SK-N-SH (cell line): ENCODE measurements at regions not wholly inside any gene's neighbourhood (a gene's known extent, or its start where the extent isn't known, plus 50 kb on each side); places are given as distances from the start of the nearest gene placed in this dataset.

Experiments
- CTCF ChIA-PET: fragments of 300-600, 350-600 bp; formaldehyde crosslinking; extraction: SDS; loops from one replicate; lab custom pipeline; 2021; lab: Yijun Ruan, JAX
- POLR2A ChIA-PET: fragments of 350-600 bp; sonication (Branson Sonifier 250); formaldehyde crosslinking; extraction: SDS; loops from one replicate; lab custom pipeline; 2020; ENCODE audit warnings: antibody characterized with exemption, inconsistent platforms; lab: Yijun Ruan, JAX
- DNase-seq: peaks from one replicate; pipeline ENCODE4 v3.0.0; 2012
- H2AFZ ChIP-seq: fragments of 200-600 bp; sonication (generic); 2 replicates; pipeline ENCODE4 v1.8.1; 2016; ENCODE audit warnings: antibody characterized with exemption, mild to moderate bottlenecking, low read depth
- H3F3A ChIP-seq: fragments of 200-600 bp; sonication (generic); replicated peaks from 2 replicates; pipeline ENCODE3; 2016; ENCODE audit warnings: antibody characterized with exemption, mild to moderate bottlenecking; ENCODE audit not compliant: insufficient read depth
- H3K27ac ChIP-seq, 2 experiments: fragments of 200-500 bp in 1 of 2; fragments of 200-600 bp in 1 of 2; sonication (Bioruptor generic) in 1 of 2; sonication (generic), shearing (Covaris generic) in 1 of 2; 2 replicates each; pipeline versions ENCODE4 v1.5.1 to v1.6.1; 2014 to 2016; ENCODE audit warnings: low read depth in 2 of 2, inconsistent platforms in 1 of 2, low read length in 1 of 2, mild to moderate bottlenecking in 1 of 2, mixed read lengths in 1 of 2
- H3K27me3 ChIP-seq: fragments of 200-600 bp; sonication (generic), shearing (Covaris generic); 2 replicates; pipeline ENCODE4 v1.6.1; 2016; ENCODE audit warnings: mixed run types; ENCODE audit not compliant: insufficient read depth
- H3K36me3 ChIP-seq, 2 experiments: fragments of 200-500 bp in 1 of 2; fragments of 200-600 bp in 1 of 2; sonication (Bioruptor generic) in 1 of 2; sonication (generic) in 1 of 2; replicated peaks in 1 of 2; 2 replicates each; pipeline versions ENCODE3 to v1.5.1; 2014 to 2016; ENCODE audit warnings: low read length in 1 of 2, mild to moderate bottlenecking in 1 of 2; ENCODE audit not compliant: insufficient read depth in 2 of 2, control insufficient read depth in 1 of 2
- H3K4me1 ChIP-seq, 2 experiments: fragments of 200-500 bp in 1 of 2; fragments of 200-600 bp in 1 of 2; sonication (Bioruptor generic) in 1 of 2; sonication (generic), shearing (Covaris generic) in 1 of 2; 2 replicates each; pipeline versions ENCODE4 v1.5.1 to v1.6.1; 2014 to 2016; ENCODE audit warnings: low read depth in 1 of 2, low read length in 1 of 2, mixed run types in 1 of 2; ENCODE audit not compliant: insufficient read depth in 2 of 2, control insufficient read depth in 1 of 2
- H3K4me2 ChIP-seq: fragments of 200-600 bp; sonication (generic), shearing (Covaris generic); 2 replicates; pipeline ENCODE4 v1.6.1; 2017; ENCODE audit warnings: mixed run types
- H3K4me3 ChIP-seq, 2 experiments: fragments of 200-500 bp in 1 of 2; fragments of 200-600 bp in 1 of 2; sonication (Bioruptor generic) in 1 of 2; sonication (generic), shearing (Covaris generic) in 1 of 2; 2 replicates each; pipeline versions ENCODE4 v1.5.1 to v1.8.1; 2014 to 2016; ENCODE audit warnings: low read depth in 2 of 2, inconsistent platforms in 1 of 2, low read length in 1 of 2, mild to moderate bottlenecking in 1 of 2, mixed read lengths in 1 of 2, moderate library complexity in 1 of 2
- H3K79me2 ChIP-seq: fragments of 200-600 bp; sonication (generic); 2 replicates; pipeline ENCODE4 v1.8.1; 2017; ENCODE audit warnings: mild to moderate bottlenecking; ENCODE audit not compliant: insufficient read depth
- H3K9ac ChIP-seq: fragments of 200-600 bp; sonication (generic); 2 replicates; pipeline ENCODE4 v1.6.1; 2017; ENCODE audit warnings: mixed run types
- H3K9me2 ChIP-seq: fragments of 200-600 bp; sonication (generic); 2 replicates; pipeline ENCODE4 v1.6.1; 2017; ENCODE audit warnings: mixed run types
- H3K9me3 ChIP-seq: fragments of 200-600 bp; sonication (generic); 2 replicates; pipeline ENCODE4 v1.6.1; 2017; ENCODE audit warnings: mixed run types, mild to moderate bottlenecking, moderate library complexity
- H4K20me1 ChIP-seq: fragments of 200-600 bp; sonication (generic); 2 replicates; pipeline ENCODE4 v1.6.1; 2017; ENCODE audit warnings: mild to moderate bottlenecking, mixed run types; ENCODE audit not compliant: insufficient read depth
- CTCF ChIP-seq: fragments of 200-600 bp; sonication (generic); IDR thresholded peaks from 2 replicates; pipeline ENCODE4 v1.6.1; 2017; ENCODE audit warnings: antibody characterized with exemption, mild to moderate bottlenecking, moderate library complexity
- ELF1 ChIP-seq: IDR thresholded peaks from 2 replicates; pipeline ENCODE4 v1.4.0; 2012
- FOXM1 ChIP-seq: IDR thresholded peaks from 2 replicates; pipeline ENCODE4 v1.4.0; 2012; ENCODE audit warnings: low read depth, mild to moderate bottlenecking
- GABPA ChIP-seq: IDR thresholded peaks from 2 replicates; pipeline ENCODE4 v1.4.0; 2012; ENCODE audit warnings: low read depth, mild to moderate bottlenecking
- GATA2 ChIP-seq: sonication (generic); formaldehyde crosslinking; IDR thresholded peaks from 2 replicates; pipeline ENCODE4 v1.5.0; 2020; ENCODE audit warnings: mild to moderate bottlenecking, missing genetic modification reagents
- MXI1 ChIP-seq: IDR thresholded peaks from 2 replicates; pipeline ENCODE4 v1.6.1; 2012; ENCODE audit warnings: mild to moderate bottlenecking, low read depth, low read length, improper control_type of control experiment
- NFIC ChIP-seq: IDR thresholded peaks from 2 replicates; pipeline ENCODE4 v1.4.0; 2012; ENCODE audit warnings: borderline replicate concordance
- NRF1 ChIP-seq: IDR thresholded peaks from 2 replicates; pipeline ENCODE4 v1.6.1; 2012; ENCODE audit warnings: low read depth, mild to moderate bottlenecking, low read length
- PBX3 ChIP-seq: IDR thresholded peaks from 2 replicates; pipeline ENCODE4; 2012
- RFX5 ChIP-seq: IDR thresholded peaks from 2 replicates; pipeline ENCODE4 v1.6.1; 2012; ENCODE audit warnings: mild to moderate bottlenecking, improper control_type of control experiment, low read length
- SIN3A ChIP-seq: IDR thresholded peaks from 2 replicates; pipeline ENCODE4 v1.6.1; 2012; ENCODE audit warnings: low read depth, mild to moderate bottlenecking, low read length, moderate library complexity, borderline replicate concordance
- SMC3 ChIP-seq: IDR thresholded peaks from 2 replicates; pipeline ENCODE4 v1.6.1; 2012; ENCODE audit warnings: low read depth, low read length, improper control_type of control experiment
- TCF12 ChIP-seq: IDR thresholded peaks from 2 replicates; pipeline ENCODE4 v1.4.0; 2012
- ZBTB33 ChIP-seq: IDR thresholded peaks from 2 replicates; pipeline ENCODE4 v1.4.0; 2012; ENCODE audit warnings: low read depth, borderline replicate concordance
- WGBS: methylation state at CpG from one replicate; pipeline ENCODE4 v1.1.6; 2017; ENCODE audit warnings: low lambda C conversion rate; 5-methylcytosine and 5-hydroxymethylcytosine counted together
- TF ChIP-seq, protein P1 (sequence below): IDR thresholded peaks from 2 replicates; pipeline ENCODE4 v1.4.0; 2012; ENCODE audit warnings: low read depth

DNA sequence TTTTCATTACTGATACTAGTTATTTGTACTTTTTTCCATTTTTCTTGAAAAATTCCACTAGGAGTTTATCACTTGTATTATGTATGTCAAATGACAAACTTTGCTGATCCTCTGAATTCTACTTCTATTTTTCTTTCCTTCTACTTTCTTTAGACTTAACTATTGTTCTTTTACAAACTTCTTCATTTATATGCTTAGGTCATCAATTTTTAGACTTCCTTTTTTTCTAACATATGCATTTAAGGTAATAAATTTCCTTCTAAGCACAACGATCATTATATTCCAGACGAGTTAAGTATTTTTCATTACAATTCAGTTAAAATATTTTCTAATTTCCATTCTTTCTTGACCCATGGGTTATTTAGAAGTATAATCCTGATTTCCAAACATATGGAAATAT is 240.8 kb downstream of the NHLRC3 start:
- Histone ChIP-seq H3K9me2 (no peaks in the 10 kb centered on the region), H3K36me3 (no peaks in the 10 kb centered on the region), H3K9me3 (no peaks in the 10 kb centered on the region), H4K20me1 (no peaks in the 10 kb centered on the region), H3K27me3 (0 out of 2 replicates have a peak, but pooled peaks cover under 1% of the 10 kb centered on the region), H3K4me3 (no peak overlapping the region), H3F3A (no peaks in the 10 kb centered on the region), H3K27ac (no peak overlapping the region), H3K4me1 (no peaks in the 10 kb centered on the region), H3K79me2 (no peaks in the 10 kb centered on the region), H3K4me2 (no peak overlapping the region), H2AFZ (no peak overlapping the region), H3K9ac (no peak overlapping the region)
- ChIA-PET POLR2A (no interaction called here), CTCF (interaction anchor here (0.6 kb wide), 1 partner anchor 35 kb away, joined by 3 read pairs; no protein-coding TSS in a partner anchor)
- TF ChIP-seq GATA2 (no peak), ELF1 (no peak), PBX3 (no peak), RFX5 (no peak), FOXM1 (no peak), ZBTB33 (no peak), NFIC (no peak), NRF1 (no peak), CTCF (no peak), SIN3A (no peak), MXI1 (no peak), GABPA (no peak), TCF12 (no peak), SMC3 (no peak)
- TF ChIP-seq, protein P1, sequence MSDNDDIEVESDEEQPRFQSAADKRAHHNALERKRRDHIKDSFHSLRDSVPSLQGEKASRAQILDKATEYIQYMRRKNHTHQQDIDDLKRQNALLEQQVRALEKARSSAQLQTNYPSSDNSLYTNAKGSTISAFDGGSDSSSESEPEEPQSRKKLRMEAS = no peak
- 44% methylated on average over 2 of the region's 2 CpGs for WGBS
- DNase-seq = no peak
